KOPT-K1 (cell line): ENCODE measurements at regions not wholly inside any gene's neighbourhood (a gene's known extent, or its start where the extent isn't known, plus 50 kb on each side); places are given as distances from the start of the nearest gene placed in this dataset.
A peak's percentile ranks its signal among the peaks of the same experiment; 100 is the strongest.

Experiments
- H3K27ac ChIP-seq: fragments of 200-600 bp; sonication (generic); 2 replicates; pipeline ENCODE4 v1.5.1; 2016; ENCODE audit warnings: antibody characterized with exemption, mild to moderate bottlenecking, low read depth, low read length; ENCODE audit not compliant: poor library complexity, severe bottlenecking
- H3K36me3 ChIP-seq: fragments of 200-600 bp; sonication (generic); 2 replicates; pipeline ENCODE4 v1.5.1; 2017; ENCODE audit warnings: antibody characterized with exemption, mild to moderate bottlenecking, low read length, moderate library complexity; ENCODE audit not compliant: insufficient read depth
- H3K9me3 ChIP-seq: fragments of 200-600 bp; sonication (generic); 2 replicates; pipeline ENCODE4 v1.5.1; 2017; ENCODE audit warnings: antibody characterized with exemption, low read length, mild to moderate bottlenecking; ENCODE audit not compliant: insufficient read depth, poor library complexity, severe bottlenecking

GRCh38 chr2:54384301-54385203, 71.6 kb upstream of the SPTBN1 start:
- Histone ChIP-seq H3K9me3 (no peaks in the 10 kb centered on the region), H3K36me3 (no peaks in the 10 kb centered on the region), H3K27ac (no peak overlapping the region)

- Histone ChIP-seq H3K36me3 (no peaks in the 10 kb centered on the region), H3K27ac (no peak overlapping the region), H3K9me3 (no peaks in the 10 kb centered on the region)
Observed at GRCh38 chr2:54385271-54385670, 70.9 kb upstream of the SPTBN1 start.

- Histone ChIP-seq H3K27ac (no peak overlapping the region), H3K36me3 (no peaks in the 10 kb centered on the region), H3K9me3 (no peaks in the 10 kb centered on the region)
Observed at GRCh38 chr2:54386585-54386984, 69.5 kb upstream of the SPTBN1 start.

- no peaks in the 10 kb centered on the region for H3K9me3 ChIP-seq
- H3K27ac ChIP-seq: no peak overlapping the region
Observed at GRCh38 chr2:54387059-54387991, 68.8 kb upstream of the SPTBN1 start.

GRCh38 chr2:54388076-54388475, 68.1 kb upstream of the SPTBN1 start:
- H3K36me3 ChIP-seq: no peaks in the 10 kb centered on the region
- no peaks in the 10 kb centered on the region for H3K9me3 ChIP-seq
- H3K27ac ChIP-seq: no peak overlapping the region

More at GRCh38 chr2:54387059-54387991, 68.8 kb upstream of the SPTBN1 start:
- H3K36me3 ChIP-seq: no peaks in the 10 kb centered on the region

DNA sequence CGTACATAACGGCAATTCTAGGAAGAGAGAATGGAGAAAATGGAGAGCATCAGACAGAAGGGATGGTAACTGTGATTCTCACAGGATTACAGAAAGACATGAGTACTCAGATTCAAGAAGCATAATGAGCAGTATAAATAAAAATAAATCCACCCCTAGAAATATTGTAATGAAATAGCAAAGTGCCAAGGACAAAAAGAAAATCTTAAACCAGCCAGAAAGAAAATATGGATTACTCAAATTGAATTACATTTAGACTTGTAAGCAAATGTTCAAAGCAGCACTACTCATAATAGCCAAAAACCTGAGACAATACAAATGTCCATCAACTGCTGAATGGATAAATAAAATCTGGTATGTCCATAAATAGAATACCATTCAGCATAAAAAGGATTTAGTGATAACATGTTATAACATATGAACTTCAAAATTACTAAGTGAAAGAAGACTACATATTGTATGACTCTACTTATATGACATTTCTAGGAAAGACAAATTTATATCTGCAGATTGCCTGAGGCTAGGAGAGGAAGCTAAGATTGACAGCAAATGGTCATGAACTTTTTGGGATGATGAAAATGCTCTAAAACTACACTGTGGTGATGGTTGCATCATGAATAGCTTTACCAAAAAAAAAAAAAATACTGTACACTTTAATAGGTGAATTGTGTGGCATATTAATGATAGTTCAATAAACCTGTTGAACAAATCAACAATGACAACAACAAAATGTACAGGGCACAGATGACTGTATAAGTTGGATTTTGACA, 63.4 kb upstream of the SPTBN1 start:
- peaks cover 5% of the 10 kb centered on the region for H3K9me3 ChIP-seq
- H3K36me3 ChIP-seq: no peaks in the 10 kb centered on the region
- H3K27ac ChIP-seq: no peak overlapping the region

DNA sequence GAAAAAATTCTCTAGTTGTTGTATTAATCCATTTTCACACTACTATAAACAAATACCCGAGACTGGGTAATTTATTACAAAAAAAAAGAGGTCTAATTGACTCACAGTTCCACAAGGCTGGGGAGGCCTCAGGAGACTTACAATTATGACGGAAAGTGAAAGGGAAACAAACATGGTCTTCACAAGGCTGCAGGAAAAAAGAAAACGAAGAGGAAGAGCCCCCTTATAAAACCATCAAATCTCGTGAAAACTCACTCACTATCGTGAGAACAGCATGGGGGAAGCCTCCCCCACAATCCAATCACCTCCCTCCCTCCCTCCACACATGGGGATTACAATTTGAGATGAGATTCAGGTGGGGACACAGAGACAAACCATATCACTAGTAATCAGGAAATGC, 61.7 kb upstream of the SPTBN1 start:
- Histone ChIP-seq H3K36me3 (no peaks in the 10 kb centered on the region), H3K9me3 (peaks cover 5% of the 10 kb centered on the region), H3K27ac (peak overlapping the region; percentile 1)

GRCh38 chr2:54396107-54396506, 60.0 kb upstream of the SPTBN1 start:
- Histone ChIP-seq H3K27ac (no peak overlapping the region), H3K9me3 (peaks cover 5% of the 10 kb centered on the region), H3K36me3 (no peaks in the 10 kb centered on the region)

- Histone ChIP-seq H3K9me3 (peaks cover 5% of the 10 kb centered on the region), H3K27ac (no peak overlapping the region), H3K36me3 (no peaks in the 10 kb centered on the region)
Observed at GRCh38 chr2:54396798-54397197, 59.3 kb upstream of the SPTBN1 start.

GRCh38 chr2:54397426-54397825, 58.7 kb upstream of the SPTBN1 start:
- Histone ChIP-seq H3K36me3 (no peaks in the 10 kb centered on the region), H3K27ac (no peak overlapping the region), H3K9me3 (peaks cover 5% of the 10 kb centered on the region)

- no peak overlapping the region for H3K27ac ChIP-seq
- no peaks in the 10 kb centered on the region for H3K36me3 ChIP-seq
- H3K9me3 ChIP-seq: no peaks in the 10 kb centered on the region
Observed at GRCh38 chr2:54401554-54401953, 54.6 kb upstream of the SPTBN1 start.

- Histone ChIP-seq H3K27ac (no peak overlapping the region), H3K36me3 (no peaks in the 10 kb centered on the region), H3K9me3 (no peaks in the 10 kb centered on the region)
Observed at GRCh38 chr2:54402350-54402749, 53.8 kb upstream of the SPTBN1 start.

DNA sequence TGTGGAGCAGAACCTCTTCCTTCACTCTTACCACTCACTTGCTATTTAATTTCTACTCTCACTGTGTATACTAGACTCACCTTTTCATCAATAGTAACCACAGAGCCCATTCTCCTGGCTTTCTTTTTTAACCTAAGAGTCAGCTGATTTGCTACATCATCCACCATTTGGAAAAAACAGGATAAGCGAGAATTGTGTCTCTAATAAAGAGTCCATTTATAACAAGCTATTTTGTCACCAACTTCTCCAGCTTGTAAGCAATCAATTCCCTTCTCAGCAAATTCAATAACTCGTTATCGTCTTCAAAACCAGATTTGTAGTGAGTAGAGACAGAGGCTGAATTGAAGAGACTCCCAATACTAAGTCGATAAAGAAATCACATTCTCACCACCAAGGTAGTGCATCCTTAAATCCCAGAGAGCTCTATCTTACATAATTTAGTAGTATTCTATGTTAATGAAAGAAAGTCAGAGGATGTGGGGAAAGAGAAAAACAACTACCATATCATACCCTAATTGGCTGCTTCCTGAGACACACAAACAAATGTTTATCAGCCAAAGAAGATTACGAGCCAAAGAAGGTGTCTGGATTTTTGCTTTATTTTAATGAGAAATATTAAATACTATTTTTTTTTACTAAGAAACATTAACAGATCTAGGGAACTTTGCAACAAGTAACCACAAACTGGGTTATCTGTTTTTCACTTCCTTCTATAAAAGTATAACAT, 52.5 kb upstream of the SPTBN1 start:
- H3K27ac ChIP-seq: no peak overlapping the region
- no peaks in the 10 kb centered on the region for H3K9me3 ChIP-seq
- no peaks in the 10 kb centered on the region for H3K36me3 ChIP-seq

GRCh38 chr2:54404270-54404669, 51.9 kb upstream of the SPTBN1 start:
- H3K36me3 ChIP-seq: no peaks in the 10 kb centered on the region
- no peaks in the 10 kb centered on the region for H3K9me3 ChIP-seq
- H3K27ac ChIP-seq: no peak overlapping the region
